Colon (tissue), 2 donors: ENCODE measurements at regions not wholly inside any gene's neighbourhood (a gene's known extent, or its start where the extent isn't known, plus 50 kb on each side); places are given as distances from the start of the nearest gene placed in this dataset.

Source experiments
- FAIRE-seq: peaks from 2 replicates; lab custom pipeline; 2012; peaks lifted over from hg19 to GRCh38; lab: Jason Lieb, UNC
- donor health status: control.
- donor health status: control.

DNA sequence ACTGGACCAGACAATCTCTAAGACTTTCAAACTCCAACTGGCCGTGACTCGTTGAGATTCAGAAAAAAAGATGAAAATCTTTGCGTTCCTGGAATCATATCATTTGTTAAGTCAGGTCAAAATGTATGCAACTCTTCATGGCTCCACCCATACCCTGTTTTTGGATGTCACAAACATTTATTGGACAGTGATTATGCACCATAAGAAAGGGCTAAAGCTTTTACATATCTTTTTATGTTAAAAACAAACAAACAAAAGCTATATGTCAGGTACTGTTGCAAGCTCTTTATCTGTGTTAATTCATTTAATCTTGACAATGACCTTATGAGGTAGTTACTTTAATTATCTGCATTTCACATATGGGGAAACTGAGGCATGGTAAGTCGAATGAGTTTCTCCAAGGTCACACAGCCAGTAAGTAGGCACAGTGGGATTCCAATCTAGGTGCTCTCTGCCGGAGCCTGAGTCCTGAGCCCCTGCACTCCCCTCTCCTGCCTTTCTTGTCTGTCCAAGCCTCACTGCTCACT is 145.7 kb upstream of the MYCN start:
- no peak for FAIRE-seq

DNA sequence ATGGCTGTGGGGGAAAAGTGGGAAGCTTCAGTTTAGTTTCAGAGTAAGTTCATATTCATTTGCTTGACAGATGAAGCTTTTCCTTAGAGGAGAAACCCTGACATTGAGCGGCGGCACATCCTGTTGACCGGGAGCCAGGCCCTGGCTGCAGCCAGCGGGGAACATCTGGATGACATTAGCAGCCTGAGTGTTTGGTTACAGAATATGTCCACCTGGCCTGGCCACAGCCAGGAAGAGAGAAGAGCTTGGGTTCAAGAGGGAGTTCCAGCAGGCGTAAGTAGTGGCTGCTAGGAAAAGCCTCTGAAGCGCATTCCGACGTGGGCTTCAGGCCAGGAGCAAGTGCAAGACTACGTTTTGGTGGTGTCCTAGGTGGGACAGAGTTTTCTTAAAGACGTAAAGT is 144.9 kb upstream of the MYCN start:
- no peak for FAIRE-seq

DNA sequence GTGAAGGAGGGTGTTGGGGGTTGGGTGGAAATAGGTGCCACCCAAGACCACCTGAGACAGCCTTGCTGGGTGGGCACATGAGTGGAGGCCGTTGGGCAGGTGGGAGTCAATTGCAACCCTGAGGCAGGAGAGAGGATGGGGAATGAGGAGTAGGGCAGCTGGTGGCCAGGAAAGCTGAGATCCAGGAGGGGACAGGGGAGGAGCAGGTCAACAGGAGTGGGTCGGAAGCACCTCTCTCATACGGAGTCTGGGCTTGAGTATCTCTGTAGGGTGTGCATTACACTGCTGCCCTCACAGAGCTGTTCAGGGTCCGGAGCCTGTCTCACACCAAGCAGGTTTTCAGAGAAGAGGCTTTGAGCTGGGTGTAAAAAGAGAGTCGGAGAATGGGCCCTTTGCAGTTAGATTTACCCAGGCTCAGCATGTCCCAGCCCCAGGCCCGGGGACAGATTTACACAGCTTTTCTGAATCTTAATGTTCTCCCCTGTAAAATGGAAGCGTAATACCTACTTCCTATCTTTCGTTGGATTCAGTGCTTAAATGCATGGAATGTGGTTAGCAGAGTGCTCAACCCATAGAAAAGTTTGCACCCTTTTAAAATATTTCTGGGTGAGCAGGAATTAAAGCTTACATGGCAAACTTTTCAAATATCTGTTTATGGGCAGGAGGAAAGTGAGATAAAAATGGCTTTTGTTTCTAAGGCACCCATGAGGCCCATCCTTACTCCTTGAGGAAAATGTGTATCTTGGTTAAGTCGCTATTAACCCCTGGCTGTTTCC is 144.0 kb upstream of the MYCN start:
- FAIRE-seq = no peak

- FAIRE-seq = no peak
These were observed 143.0 kb upstream of the MYCN start for GRCh38 chr2:15797231-15797938.

GRCh38 chr2:15797939-15798281 is 142.4 kb upstream of the MYCN start:
- FAIRE-seq = no peak

GRCh38 chr2:15798701-15799431 is 141.5 kb upstream of the MYCN start:
- FAIRE-seq = no peak

- no peak for FAIRE-seq
These were observed 140.9 kb upstream of the MYCN start for GRCh38 chr2:15799432-15799827.

DNA sequence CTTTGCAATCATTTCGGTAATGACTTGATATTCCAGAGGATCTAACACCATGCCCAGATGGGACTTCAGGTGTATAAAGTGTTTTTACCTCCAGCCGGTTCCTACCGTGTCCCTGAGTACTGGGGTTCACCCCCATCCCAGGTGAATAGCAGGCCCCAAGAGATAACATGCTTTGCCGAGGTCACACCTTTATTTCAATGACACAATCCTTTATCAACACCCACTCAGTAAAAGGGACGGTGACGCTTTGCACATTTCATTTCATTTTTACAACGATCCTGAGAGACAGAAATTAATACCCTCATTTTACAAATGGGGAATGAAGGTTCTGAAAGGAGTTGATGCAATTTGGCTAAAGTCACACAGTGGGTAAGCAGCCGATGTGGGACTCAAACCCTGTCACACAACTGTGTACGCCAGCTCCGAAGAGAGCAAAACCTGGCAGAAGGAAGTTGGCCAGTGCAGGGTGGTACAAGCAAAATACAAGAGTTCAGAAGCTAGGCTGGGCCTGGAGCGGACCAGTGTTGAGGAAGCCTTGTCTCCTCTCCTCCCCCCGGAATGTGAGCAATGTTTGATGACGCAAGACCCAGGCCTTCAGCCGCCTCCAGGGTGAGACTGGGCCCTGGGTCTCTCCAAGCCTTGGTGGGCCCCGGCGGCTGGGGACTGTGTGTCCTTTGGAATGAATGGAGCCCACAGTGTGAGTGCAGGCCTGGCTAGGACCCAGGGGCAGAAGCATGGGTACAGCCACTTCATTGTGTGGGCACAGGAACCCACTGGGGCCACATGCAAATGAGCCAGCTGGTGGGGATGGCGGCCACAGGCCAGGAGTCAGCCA is 139.6 kb upstream of the MYCN start:
- no peak for FAIRE-seq

- FAIRE-seq = no peak
These were observed 138.9 kb upstream of the MYCN start for GRCh38 chr2:15801439-15801838.

DNA sequence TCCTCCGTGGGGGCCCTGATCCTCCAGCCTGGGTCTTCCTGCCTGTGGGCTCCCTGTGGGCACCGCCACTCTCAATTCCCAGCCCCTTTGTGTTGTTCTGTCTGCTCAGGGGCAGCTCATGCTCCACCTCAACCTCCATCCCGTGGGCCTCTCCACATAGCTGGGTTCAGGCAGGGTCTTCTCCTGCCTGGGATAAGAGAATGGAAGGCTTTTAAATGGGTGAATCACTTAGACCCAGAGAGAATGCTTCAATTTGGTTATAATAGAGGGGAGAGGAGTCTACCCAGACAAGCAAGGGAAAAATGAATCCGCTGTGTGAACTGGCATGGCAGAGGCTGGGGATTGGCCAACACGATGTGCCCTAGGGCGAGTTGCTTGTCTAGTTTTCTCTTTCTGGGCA is 138.4 kb upstream of the MYCN start:
- no peak for FAIRE-seq

- no peak for FAIRE-seq
These were observed 137.4 kb upstream of the MYCN start for GRCh38 chr2:15802657-15803542.

DNA sequence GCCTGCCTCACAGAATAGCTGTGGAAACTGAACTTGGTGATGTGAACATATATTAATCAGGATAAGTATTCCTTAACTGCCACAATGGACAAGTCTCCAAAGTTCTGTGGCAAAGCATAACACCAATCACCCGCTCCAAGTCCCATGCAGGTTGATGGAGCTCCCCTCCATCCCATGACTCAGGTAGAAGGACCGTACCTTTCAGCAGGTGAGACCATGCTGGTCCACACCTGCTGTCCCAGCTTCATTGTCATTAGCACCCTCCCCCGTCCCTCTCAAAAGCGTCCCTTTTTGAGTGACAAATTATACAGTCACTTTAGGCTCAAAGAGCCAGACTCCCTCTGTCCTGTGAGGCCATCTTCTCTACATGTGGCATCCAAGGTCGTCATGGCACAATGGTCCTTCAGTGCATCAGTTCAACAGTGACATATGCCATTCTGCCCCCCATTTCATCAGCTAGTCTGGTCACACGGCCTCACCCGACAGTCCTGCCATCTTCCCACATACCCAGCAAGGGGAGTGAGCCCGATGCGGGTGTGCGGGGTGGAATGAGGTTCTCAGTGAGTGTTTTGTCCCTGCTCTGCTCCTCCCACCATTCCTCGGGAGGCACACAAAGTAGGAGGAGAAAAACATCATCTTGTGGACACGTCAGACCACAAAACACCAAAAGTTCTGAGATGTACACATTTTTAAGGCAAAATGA is 136.7 kb upstream of the MYCN start:
- FAIRE-seq = no peak

DNA sequence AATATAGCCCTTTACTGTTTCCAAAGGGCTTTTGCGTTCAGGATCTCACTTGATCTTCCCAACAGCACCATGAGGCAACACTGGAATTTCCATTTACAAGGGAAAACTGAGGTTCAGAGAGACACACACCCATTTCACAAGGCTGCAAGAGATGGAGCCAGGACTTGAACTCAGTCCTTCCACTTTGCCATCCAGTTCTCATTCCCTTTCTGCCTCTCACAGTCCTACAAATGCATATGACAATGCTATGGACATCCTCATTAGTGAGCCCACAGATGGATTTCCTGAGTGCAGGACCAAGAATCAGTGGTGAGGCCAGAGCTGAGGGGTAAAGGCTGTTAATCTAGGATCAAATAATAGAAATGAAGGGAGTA is 136.1 kb upstream of the MYCN start:
- no peak for FAIRE-seq

GRCh38 chr2:15804691-15805090 is 135.7 kb upstream of the MYCN start:
- FAIRE-seq = no peak

DNA sequence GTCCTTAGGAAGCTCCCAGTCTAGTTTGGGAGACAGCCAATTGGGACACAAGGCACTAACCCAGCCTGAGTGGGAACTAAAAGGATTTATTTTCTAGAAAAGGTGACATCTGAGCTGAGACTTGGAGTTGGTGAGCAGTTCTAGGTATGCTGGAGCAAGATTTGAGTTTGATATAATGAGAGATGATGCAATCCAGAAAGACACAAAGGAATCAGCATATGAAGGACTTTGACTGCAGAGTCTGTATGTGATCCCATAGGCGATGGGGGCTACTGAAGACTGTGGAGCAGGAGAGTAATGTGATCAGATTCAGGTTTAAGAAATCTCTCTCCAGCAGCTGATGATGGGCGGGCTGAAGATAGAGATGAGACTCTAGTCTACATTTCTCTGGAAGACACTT is 135.1 kb upstream of the MYCN start:
- FAIRE-seq = no peak

GRCh38 chr2:15805772-15806171 is 134.6 kb upstream of the MYCN start:
- FAIRE-seq = no peak

DNA sequence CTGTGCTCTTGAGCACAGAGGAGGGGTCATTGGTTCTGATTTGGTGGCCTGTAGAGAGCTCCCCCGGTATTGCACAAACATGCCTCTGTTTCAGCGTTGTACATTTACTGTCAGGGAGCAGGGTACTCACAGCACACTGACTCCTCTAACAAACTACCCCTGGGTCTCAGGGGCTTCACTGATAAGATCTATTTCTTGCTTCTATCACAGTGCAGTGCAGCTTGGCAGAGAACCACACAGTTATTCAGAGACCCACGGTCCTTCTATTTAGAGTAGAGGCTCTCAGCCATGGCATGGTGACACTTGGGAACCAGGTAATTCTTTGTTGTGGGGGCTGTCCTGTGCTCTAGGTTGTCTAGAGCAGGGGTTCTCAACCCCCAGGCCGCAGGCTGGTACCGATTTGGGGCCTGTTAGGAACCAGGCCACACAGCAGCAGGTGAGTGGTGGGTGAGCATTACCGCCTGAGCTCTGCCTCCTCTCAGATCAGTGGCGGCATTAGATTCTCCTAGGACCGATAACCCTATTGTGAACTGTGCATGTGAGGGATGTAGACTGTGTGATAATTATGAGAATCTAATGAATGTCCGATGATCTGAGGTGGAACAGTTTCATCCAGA is 133.4 kb upstream of the MYCN start:
- FAIRE-seq = no peak

- FAIRE-seq = no peak
These were observed 132.7 kb upstream of the MYCN start for GRCh38 chr2:15807418-15808203.

DNA sequence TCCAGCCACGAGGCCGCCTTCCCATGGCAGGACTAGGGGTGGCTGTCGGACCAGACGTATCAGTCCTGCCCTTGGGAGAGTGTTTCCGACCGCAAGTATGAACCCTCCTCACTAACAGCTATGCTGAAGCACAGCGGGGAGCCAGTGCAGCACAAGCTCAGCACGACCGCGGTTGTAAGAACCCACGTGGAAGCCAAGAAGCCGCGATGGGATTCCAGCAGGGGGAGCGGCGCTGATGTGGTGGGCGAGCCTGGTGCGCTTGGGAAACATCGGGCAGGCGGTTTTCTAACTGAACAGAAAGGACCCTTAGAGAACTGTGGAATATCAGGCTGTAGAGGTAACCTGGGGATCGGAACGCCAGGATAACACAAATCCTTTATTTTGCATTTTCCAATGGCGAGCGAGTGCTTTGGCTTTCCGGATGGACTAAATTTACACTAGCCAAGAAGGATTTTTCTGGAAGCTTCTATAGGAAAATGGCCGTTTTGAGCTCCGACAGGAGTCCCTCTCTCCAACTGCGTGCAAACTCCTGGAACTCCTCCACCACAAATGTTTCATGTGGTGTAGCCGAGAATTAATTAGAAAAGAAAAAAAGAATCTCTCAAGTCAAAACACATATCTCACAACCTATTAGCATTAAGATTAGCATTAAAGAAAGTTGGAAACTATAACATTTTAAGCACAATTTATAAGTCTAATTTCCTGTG is 132.0 kb upstream of the MYCN start:
- no peak for FAIRE-seq
